Activated CD4-positive, alpha-beta T cell treated with anti-CD3 and anti-CD28 coated beads for 24 hours (primary cell): ENCODE measurements at regions not wholly inside any gene's neighbourhood (a gene's known extent, or its start where the extent isn't known, plus 50 kb on each side); places are given as distances from the start of the nearest gene placed in this dataset.
A peak's percentile ranks its signal among the peaks of the same experiment; 100 is the strongest.

Experiments
- DNase-seq, 2 donors: peaks; one replicate each; pipeline ENCODE4 v3.0.0-alpha.2; 2020; ENCODE audit warnings: low read depth in 2 of 2

DNA sequence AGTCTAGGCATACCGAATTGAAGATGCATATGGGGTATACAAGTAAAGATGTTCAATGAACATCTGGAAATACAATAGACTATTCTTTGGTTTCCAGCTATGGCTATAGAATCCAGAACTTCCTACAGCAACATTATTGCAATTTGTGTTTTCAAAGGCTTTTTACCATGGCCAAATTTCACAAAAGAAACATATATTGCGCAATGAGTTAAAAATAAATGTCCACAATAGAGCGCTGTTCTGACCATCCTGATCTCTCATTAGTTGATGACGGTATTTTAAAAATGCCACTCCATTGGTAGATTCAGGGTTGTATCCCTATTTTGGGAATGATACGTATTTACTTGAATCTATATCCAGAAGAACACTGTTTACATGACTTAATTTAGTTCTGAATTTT lies 139.2 kb downstream of the LINC00632 start:
- no peak for DNase-seq

DNA sequence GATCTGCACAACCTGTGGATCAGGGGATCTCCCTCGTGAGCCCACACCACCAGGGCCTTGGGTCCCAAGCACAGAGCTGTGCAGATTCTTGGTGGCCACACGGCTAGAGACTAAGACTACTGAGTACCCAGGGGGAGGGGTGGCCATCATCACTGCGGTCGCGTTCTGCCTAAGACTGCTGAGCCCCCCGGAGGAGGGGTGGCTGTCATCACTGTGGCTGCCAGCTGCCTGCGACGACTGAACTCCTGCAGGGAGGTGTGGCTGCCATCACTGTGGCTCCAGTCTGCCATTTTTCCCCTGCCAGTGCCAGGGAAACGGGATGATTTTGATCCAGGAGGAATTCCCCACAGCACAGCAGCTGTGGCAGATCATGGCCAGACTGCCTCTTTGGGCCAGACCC lies 141.7 kb upstream of the SPANXB1 start:
- no peak for DNase-seq

DNA sequence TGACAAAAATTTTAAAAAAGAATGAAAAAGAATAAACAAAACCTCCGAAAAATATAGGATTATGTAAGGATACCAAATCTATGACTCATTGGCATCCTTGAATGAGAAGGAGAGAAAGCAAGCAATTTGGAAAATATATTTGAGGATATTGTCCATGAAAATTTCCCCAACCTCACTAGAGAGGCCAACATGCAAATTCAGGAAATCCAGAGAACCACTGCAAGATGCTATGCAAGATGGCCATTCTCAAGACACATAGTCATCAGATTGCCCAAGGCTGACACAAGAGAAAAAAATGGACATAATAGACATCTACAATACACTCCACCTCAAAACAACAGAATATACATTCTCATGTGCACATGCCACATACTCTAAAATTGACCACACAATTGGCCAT lies 135.9 kb upstream of the SPANXB1 start:
- DNase-seq: no peak

DNA sequence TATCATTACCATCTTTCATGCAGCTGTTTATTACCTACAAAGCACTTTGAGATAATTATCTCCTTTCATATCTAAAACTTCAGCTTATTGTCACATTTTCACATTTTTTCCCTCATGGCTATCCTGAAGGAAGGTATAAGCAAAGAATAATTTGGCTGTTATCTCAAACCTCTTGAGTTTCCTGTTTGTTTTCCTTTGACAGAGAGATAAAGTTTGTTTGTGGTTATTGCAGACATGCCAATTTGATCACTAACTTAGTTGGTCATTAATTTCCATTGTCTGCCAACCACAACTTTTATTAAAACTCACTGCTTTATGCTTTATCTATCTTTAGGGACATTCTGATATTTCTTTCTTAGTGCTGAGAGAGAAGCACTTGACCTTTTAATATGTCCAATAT lies 89.8 kb upstream of the SPANXB1 start:
- no peak for DNase-seq

DNA sequence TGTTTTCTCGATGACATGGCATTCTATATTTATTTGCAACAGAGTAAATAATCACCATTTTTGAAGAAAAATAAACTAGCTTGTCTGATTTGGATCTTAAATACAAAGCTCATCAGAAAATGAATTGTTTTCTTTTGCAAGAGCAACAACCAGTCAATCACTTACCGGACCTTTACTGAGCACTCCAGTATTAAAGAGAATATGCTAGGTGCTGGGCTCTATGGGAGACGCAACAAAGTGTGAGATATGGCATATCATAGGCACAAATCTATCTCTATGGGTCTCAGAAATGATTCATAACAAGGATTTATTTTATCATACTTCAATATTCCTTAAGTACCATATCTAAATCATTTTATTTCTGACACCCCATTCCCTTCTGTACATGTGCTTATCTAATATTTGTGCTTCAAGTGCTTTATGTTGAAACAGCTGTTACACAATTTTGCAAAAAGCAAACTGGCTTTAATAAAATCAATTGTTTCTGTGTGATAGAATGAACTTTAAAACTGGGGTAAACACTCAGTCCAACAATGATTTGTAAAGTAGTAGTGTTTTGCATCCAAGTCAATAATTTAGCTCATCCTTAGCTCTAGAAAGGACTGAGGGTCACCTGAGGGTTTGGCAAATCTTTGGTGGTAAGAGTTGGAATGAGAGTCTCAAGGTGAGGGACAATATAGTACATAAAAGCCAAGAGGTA lies 88.4 kb upstream of the SPANXB1 start:
- DNase-seq: no peak

DNA sequence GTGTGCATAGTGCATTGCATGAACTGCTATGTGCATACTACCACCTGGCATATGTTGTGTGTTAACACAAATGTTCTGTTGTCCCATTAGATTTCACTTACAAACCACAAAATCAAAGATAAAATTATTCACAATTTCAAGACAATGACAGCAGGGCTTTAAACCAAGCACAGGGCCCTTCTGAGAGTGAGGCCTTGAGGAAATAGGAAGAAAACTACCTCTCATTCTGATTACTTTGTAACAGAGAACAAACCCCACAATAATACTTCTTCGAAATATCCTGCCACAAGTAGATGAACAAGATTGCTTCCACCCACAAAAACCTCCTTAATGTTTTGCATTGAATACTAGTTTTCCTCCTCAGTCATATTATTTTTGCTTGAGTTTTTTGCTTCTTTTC lies 85.5 kb upstream of the SPANXB1 start:
- DNase-seq: no peak

DNA sequence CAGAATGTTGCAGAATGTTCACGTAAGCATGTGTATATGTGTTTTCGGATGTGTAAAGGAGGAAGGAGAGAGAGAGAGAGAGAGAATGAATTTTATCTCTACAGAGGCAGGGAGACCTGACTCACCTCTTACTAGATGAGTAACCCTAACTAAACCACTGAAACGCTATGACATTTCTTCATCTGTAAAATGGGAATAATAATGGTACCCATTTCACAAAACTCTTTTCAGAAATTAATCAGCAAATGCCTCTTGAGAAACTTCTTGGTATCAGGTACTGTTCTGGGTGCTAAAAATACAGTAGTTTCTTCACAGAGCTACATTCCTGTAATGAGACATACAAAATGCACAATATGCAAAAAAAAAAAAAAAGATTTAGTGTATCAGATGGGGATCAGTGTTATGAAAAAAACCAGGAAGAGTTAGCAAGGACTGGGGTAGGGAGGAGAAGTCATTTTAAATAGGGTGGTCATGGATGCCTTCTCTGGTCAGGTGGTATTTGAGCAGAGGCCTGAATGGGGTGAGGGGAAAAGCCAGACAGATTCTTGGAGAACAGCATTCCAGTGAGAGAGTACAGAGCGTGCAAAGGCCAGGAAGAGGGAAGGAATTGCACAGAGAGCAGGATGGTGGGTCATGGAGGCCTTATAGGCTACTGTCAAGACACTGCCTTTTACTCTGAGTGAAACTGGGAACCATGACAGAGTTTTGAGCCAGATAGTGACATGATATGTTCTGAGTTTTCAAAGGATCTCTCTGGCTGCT lies 84.9 kb upstream of the SPANXB1 start:
- DNase-seq: no peak

DNA sequence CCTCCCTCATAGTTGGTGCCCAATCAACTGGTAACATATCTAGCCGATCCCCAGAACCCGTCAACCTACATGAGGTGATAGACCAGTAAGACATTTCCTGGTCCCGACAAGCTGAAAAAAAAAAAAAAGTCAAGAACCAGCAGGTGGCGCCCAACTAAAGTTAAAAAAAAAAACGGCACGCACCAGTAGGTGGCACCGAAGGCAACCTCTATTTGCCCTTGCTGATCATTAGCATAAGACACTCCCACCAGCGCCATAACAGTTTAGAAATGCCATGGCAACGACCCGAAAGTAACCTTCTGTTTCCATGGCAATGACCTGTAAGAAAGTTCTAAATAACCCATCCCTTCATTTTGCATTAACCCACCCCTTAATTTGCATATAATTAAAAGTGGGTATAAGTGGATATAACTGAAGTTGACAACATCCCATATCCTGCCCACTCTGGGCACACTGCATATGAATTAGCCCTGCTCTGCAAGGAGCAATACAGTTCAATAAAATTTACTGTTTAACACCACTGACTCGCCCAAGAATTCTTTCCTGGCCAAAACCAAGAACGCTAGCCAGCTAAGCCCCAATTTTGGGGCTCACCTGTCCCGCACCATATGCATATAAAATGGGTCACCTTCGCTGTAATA lies 83.9 kb upstream of the SPANXB1 start:
- peak; percentile 0 to 13 for DNase-seq

DNA sequence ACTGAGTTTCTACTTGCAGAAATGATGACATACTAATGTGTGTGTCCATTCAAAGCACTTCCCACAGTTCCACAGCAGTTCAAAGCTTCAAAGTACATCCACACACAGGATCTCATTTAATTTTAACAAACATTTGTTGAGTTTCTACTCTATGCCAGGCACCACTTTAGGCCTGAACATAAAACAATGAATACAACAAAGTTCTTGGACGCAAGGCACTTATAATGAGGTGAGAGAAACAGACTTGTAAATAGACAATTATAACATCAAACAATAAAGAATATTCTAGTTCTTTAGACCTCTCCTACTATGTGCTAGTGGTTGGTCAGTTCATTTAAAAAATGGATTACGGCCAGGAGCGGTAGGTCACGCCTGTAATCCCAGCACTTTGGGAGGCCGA lies 82.0 kb upstream of the SPANXB1 start:
- no peak for DNase-seq

DNA sequence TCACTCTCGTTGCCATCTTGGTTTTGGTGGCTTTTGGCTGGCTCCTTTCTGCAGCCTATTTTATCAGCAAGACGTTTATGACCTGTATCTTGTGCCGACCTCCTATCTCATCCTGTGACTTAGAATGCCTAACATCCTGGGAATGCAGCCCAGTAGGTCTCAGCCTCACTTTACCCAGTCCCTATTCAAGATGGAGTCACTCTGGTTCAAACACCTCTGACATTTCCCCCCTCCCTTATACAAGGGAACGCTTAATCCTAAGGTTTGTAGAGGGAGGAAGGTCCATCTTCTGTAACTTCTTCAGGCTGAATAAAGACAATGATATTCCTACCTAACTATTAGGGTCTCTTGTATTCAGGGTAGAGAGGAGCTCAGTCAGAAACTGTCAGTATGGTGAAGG lies 79.3 kb upstream of the SPANXB1 start:
- DNase-seq: no peak

DNA sequence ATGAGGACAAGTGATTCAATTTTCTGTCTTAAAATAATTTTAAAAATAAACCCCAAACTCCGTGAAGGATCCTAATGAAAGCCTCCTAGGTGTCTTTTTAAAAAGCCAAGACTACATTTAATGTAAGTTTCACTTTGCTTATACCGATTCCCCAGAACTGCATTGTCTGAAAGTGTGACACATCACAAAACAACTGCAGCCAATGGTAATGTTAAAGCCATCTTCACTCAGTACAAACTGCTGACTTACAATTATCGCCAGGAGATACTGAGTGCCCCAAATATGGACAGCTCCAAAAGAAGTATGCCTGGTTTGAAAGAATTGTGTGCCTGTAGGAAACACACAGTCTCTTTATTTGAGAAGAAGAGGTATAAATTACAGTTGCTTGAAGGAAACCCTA lies 73.7 kb upstream of the SPANXB1 start:
- DNase-seq: no peak

DNA sequence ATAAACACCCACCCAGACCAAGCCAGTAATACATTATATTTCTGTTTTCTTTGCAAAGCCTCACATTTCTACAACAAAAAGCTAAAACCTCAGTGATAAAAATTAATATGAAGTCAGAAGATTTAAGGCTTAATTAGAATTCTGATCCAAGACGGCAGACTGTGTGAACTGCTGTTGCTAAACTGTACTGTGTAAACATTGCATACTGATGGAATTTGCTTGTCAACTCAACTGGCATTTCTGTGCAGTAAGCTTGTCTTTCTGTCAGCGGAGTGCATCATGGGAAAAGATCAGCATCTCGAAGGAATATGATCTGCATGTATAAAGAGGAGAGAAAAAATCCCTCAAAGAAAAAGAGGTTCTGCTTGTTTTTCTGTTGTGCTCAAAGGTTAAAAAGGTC lies 69.4 kb upstream of the SPANXB1 start:
- DNase-seq: no peak

DNA sequence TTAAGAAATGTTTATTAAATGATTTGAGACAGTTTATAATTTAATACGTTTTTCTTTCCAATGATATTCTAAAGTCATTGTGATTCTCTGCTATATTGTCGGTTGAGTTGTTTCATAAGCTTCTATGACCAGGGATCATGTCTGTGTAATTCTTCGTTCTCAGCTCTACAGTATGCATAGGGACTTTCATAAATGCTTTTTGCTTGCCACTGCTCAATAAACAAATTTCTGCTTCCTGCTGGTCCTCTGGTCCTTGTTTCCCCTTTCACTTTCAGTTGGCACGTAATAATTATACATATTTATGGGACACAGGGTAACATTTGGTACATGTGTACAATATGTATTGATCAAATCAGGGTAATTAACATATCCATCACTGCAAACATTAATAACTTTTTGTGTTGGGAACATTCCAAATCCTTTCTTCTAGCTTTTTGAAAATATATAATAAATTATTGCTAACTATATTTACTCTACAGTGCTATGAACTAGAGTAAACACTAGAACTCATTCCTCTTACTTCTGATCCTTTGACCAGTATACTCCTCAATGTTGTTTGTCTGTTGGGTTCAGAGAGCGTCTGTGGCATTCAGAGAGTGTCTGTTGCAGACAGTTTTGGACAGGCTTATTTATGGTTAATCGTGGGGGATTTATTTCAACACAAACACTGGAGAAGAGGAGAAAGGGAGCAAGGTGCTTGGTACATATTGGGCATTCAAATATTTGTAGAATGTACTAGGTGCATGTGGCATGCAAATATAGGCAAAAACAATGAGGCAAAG lies 68.3 kb upstream of the SPANXB1 start:
- no peak for DNase-seq

DNA sequence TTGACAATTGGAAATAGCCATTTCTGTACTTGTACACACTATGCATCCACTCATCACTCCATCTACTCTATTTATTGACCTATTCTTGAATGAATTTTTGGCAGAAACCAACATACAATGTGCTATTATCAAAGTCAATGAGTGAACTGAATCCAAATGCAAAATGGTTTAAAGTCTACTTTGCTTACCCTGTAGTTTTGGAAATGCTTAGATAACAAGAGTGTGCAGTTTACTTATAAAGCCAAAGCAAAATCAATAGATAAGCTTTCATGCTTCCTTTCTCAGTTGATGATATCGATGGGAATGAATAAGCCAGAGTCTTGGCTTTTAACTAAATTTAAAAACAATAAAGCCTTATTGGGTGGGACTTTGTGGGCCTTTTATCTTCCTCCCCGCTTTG lies 58.9 kb upstream of the SPANXB1 start:
- DNase-seq: no peak

DNA sequence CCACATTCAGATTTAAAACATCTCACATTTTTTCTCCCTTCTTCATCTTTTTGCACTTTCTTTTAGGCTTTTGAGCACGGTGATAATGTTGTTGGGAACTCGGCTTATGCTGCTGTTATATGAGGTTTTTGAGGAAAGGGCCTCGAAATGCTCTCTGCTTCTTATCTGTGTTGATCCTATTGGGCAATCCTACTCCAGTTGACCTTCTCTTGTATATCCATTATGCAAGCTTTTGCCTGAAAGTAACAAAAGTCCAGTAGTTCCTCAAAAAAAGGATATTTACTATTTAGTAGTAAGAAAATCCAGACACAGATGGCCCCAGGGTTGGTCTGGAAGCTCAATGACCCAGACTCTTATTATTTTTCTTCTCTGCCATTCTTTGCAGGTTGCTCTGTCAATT lies 57.7 kb upstream of the SPANXB1 start:
- DNase-seq: no peak

DNA sequence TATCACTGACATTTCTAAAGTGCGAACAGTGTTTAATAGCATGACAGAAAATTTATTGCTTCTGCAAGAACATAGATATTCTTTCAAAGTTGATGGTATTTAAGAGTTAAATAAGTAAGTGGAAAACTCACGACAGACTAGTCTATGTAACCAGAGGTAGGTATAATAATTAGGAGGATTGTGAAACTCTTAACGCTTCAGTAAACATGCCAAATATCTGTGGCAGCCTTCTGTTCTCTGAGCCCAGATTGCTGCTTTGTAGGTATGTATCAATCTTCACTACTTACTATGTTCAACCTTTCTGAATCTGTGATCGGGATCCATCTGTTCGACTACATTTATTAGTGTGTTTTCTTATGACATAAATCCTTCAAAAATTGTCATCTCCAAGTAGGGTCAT lies 53.6 kb upstream of the SPANXB1 start:
- no peak for DNase-seq

DNA sequence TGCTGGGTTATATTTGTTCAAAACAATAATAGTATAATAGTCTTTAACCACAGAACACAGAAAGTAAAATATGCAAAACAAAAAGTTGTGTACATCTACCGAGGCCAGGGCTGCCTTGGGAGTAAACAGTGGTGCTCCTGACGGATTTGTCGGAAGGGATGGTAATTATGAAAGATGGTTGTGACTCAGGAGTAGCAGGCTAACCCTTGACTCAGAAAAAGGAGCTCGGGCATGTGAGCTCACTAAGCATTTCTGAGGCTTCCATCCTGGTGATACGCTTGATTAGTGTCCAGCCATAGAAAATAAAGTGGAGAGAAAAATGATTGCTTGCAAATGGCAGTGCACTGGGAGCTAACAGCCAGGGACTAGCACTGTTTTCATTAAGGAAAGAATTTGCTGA lies 53.2 kb upstream of the SPANXB1 start:
- DNase-seq: no peak
